ENCODE measurements at regions not wholly inside any gene's neighbourhood (a gene's known extent, or its start where the extent isn't known, plus 50 kb on each side); places are given as distances from the start of the nearest gene placed in this dataset.

- no peak for TF ChIP-seq CTCF (IDR thresholded peaks at IDR 0.05)
- TF ChIP-seq POLR2A (IDR thresholded peaks at IDR 0.05), result no peak
These were observed 88.9 kb downstream of the NUDT12 start for GRCh38 chr5:103473725-103474124.
